GM19395 (cell line): ENCODE measurements at regions not wholly inside any gene's neighbourhood (a gene's known extent, or its start where the extent isn't known, plus 50 kb on each side); places are given as distances from the start of the nearest gene placed in this dataset.

Experiments used
- ATAC-seq: cut with Tn5 transposase; IDR thresholded peaks from one replicate; pipeline ENCODE4 v1.9.1; 2021; ENCODE audit warnings: mild to moderate bottlenecking, moderate library complexity; ENCODE audit not compliant: unreplicated experiment

DNA sequence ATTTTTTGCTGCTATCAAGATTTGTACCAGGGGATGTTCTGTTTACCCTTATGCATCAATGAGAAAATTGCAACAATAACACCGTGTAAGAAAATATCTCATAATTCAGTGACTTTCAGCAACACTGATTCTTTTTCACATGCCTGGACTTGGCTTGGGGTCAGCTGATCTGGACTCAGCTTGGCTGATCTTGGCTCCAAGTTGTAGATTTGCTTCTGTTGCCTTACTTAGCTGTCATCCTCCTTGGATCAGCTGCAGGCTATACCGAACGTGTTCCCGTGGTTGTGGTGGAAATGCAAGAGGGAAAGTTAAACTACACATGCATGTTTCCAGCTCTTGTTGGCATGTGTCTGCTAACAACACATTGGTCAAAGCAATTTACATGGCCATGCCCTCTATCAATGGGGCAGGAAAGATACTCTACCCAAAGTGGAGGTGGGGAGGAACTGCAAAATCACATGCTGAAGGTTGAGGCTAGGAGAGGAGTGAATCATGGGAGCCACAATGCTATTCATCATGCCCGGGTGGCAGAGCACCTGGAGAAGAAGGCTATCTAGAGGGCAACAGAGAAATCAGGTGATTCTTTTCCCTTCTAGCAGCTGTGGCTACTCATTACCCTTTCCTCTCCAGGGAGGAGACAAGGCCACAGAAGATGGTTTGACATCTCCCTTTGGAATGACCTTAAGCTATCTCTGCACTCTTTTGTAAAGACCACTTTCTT lies 1276.3 kb upstream of the AUTS2 start:
- no peak for ATAC-seq

GRCh38 chr7:68324621-68325020 lies 1273.7 kb upstream of the AUTS2 start:
- ATAC-seq: no peak

- ATAC-seq: no peak
Observed at GRCh38 chr7:68334216-68334615, 1264.1 kb upstream of the AUTS2 start.

GRCh38 chr7:68334636-68335272 lies 1263.5 kb upstream of the AUTS2 start:
- ATAC-seq: no peak

DNA sequence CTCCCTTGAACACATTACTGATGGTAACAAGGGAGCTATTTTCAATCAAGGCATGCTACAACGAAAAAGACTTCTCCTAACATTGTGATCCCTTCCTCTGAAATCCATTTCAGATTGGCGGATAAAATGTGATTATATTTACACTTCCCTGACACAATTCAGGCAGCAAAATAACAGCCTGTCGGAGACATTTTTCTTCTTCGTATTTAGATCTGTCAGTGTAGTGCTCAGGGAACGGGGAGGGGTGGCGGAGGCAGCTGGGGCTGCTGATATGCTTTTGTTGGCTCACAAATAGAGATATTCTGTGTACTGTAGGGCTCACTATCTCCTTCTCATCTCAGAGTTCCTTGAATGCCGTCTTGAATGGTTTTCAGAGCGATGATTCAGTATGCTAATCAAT lies 1261.7 kb upstream of the AUTS2 start:
- no peak for ATAC-seq

DNA sequence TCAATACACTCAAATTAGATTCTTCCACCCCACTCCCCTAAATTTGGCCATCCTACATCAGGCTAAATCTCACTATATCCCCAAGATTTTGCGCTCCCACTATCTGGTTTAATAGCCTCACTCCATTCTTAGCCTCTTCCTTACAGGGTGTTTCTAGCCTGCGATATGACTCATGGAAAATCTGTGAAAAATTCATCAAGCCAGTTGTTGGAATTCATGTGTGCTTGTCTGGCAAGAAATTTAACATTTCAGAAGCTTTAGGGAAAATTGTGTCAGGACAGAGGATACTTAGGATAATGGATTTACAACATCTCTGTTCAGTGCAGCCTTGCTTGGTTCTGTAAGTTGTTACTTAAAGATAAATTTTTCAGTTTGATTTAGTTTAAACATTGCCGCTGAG lies 1249.9 kb upstream of the AUTS2 start:
- ATAC-seq: no peak

- ATAC-seq: no peak
Observed at GRCh38 chr7:68362745-68363518, 1235.3 kb upstream of the AUTS2 start.

GRCh38 chr7:68364886-68365625 lies 1233.2 kb upstream of the AUTS2 start:
- no peak for ATAC-seq

GRCh38 chr7:68371985-68372384 lies 1226.3 kb upstream of the AUTS2 start:
- no peak for ATAC-seq

GRCh38 chr7:68376131-68376661 lies 1222.1 kb upstream of the AUTS2 start:
- ATAC-seq: no peak

DNA sequence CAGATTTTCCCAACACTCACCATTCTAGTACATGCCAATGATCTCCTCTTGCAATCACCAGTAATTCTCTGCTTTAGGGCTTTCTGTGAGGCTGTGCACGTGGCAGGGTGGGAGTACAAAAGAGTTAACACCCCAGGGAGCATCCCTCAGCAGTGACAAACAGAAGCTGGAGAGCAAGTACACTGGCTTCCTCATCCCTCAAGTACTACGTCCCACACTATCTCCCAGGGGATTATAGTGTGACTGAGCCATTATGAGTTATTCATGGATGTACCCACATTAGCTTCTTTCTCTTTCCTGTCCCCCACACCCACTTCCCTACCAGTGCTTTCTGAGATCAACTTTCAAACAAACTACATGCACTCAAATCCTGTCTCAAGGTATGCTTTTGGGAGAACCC lies 1216.5 kb upstream of the AUTS2 start:
- no peak for ATAC-seq

GRCh38 chr7:68384581-68384980 lies 1213.7 kb upstream of the AUTS2 start:
- ATAC-seq: no peak

GRCh38 chr7:68393051-68393450 lies 1205.2 kb upstream of the AUTS2 start:
- ATAC-seq: no peak

GRCh38 chr7:68394131-68394530 lies 1204.1 kb upstream of the AUTS2 start:
- ATAC-seq: no peak

DNA sequence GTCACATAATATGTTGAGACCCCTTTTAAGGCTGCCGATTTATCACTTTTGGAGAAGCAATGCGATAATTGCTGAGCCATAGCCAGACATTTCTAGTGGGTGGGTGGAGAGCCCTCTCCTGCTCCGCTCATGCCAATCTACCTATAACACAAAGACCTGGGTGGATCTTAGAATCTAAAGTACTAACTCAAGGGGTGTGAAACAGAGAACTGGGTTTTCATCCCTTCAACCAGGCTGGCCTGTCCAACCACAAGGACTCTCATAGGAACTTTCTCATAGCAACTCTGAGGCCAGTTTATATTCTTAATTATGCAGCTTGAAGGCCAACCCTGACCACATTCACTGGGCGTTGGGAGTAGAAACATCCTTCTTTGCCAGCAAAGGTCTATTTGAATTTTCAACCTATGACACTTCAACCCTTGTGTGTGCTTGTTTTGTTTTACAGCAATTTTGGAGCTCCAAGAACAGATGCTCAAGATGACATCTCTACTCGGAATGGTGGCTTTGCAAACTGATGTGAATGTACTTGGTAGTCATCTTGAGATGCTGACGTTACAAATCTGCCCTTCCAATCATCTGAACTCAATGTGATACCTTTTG lies 1198.2 kb upstream of the AUTS2 start:
- ATAC-seq: no peak

DNA sequence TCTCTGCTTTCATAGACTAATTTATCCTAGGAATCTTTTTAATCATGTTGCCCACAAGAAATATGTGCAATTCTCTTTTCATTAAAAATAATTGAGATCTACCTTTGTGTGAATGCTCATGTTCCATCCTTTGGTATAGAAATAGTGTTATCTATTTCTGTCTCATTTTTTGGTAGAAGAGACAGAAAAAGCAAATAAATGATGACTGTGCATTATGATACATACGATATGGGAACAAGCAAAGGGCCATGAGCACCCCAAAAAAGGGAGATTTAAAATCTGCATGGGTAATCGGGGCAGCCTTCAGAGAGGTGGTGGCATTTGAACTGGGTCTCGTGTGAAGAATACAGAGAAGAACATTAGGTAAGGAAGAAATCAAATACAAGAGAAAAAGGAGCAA lies 1197.5 kb upstream of the AUTS2 start:
- ATAC-seq: no peak

DNA sequence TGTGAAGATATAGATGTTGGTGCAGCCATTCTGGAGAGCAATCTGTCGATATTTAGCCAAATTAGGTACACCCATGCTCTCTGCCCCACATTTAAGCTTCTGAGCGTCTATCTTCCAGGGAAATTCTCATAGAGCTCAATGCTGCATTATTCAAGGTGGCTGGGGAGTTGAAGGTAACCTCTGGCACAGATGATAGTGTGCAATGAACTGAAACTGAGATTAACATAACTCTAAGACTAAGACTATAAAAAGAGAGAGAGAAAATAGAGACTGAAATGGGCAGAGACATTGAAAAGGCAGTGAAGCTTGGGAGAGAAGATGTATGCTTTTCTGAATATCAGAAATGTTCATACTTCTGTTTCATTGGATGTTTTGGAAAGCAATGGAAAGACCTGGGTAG lies 1197.0 kb upstream of the AUTS2 start:
- no peak for ATAC-seq

DNA sequence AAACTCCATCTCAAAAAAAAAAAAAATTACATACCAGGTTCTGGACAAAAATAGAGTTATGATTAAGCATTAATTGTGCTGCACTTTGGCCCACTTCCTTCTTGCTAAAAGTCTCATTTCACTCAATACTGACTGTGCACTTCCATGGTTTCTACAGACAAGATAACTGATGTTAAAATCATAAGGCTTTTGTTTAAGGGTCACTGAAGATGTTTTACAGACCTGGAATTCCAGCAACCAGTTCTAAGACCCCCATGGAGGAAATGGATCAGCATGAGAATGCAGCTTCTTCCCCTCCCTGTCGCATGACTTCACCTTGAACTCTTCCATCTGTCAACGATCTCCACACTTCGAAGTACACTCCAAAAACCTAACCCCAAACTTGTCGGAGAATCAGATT lies 1191.8 kb upstream of the AUTS2 start:
- ATAC-seq: no peak

- no peak for ATAC-seq
Observed at GRCh38 chr7:68407460-68407859, 1190.8 kb upstream of the AUTS2 start.

DNA sequence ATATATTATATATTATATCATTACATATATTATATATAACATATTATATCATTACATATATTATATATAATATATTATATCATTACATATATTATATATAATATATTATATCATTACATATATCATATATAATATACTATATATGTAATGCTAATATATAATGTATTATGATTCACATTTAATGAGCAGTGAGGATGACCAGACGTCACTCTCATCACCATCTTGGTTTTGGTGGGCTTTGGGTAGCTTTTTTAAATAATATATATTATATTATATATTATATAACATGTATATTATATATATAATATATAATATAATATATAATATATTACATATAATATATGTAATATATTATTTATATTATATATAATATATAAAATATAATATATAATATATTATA lies 1189.4 kb upstream of the AUTS2 start:
- no peak for ATAC-seq

DNA sequence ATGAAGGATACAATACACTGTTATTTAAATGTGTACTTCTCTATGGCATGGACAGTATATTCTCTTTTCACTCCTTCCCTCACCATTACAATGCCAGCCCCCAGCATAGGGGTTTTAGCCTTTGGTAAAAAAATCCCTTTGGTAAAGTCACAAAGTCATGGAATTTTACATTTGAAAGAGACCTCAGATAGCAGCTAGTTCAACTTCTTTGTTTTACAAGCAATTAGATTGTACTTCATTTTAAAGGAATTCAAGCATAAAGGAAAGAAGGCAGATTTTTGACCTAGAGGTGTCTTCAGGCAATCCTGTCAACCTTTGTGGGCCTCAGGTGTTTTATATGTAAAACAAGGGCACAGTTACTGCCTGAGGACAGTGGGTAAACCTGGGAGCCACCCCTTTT lies 1188.4 kb upstream of the AUTS2 start:
- no peak for ATAC-seq
